PC-3 (cell line): ENCODE measurements at regions not wholly inside any gene's neighbourhood (a gene's known extent, or its start where the extent isn't known, plus 50 kb on each side); places are given as distances from the start of the nearest gene placed in this dataset.
A peak's percentile ranks its signal among the peaks of the same experiment; 100 is the strongest.

Source experiments
- ATAC-seq: fragments of 200-7000 bp; cut with Tn5 transposase; 2 replicates; pipeline ENCODE4 v1.9.1; 2020; ENCODE audit warnings: mild to moderate bottlenecking, moderate library complexity
- BruUV-seq: library from RNA; stranded (reverse); fragments of 400-500 nt; replicated peaks from 2 replicates; lab custom pipeline; 2021; lab: Mats Ljungman, UMichigan
- CTCF ChIA-PET: fragments of 300-600 bp; sonication (Branson Sonifier 250); formaldehyde crosslinking; loops from one replicate; lab custom pipeline; 2022; ENCODE audit warnings: antibody characterized with exemption; lab: Charles Lee
- POLR2A ChIA-PET: fragments of 300-600 bp; sonication (Branson Sonifier 250); formaldehyde crosslinking; loops from one replicate; lab custom pipeline; 2022; ENCODE audit warnings: antibody characterized with exemption; ENCODE audit not compliant: unreplicated experiment; lab: Charles Lee
- DNase-seq: peaks from one replicate; pipeline ENCODE4 v3.0.0-alpha.2; 2015
- H2AFZ ChIP-seq: fragments of 300-600 bp; sonication (generic); 2 replicates; pipeline ENCODE4 v1.6.0; 2016; ENCODE audit warnings: antibody characterized with exemption, low read length
- H3F3A ChIP-seq: fragments of 300-600 bp; sonication (generic); one replicate; pipeline ENCODE4 v1.6.0; 2017; ENCODE audit warnings: antibody characterized with exemption, low read length, control low read depth, mild to moderate bottlenecking; ENCODE audit not compliant: unreplicated experiment
- H3K27ac ChIP-seq: fragments of 300-600 bp; sonication (generic); 2 replicates; pipeline ENCODE4 v1.5.1; 2016; ENCODE audit warnings: mild to moderate bottlenecking, low read length
- H3K27me3 ChIP-seq: fragments of 300-600 bp; sonication (generic); 2 replicates; pipeline ENCODE4 v1.6.1; 2016; ENCODE audit warnings: low read length, mixed read lengths
- H3K36me3 ChIP-seq: fragments of 300-600 bp; sonication (generic); 2 replicates; pipeline ENCODE4 v1.6.1; 2016; ENCODE audit warnings: low read depth, mixed run types, low read length, mixed read lengths
- H3K4me1 ChIP-seq: fragments of 300-600 bp; sonication (generic); 2 replicates; pipeline ENCODE4 v1.5.1; 2016; ENCODE audit warnings: low read length; ENCODE audit not compliant: insufficient read depth
- H3K4me2 ChIP-seq: fragments of 300-600 bp; sonication (generic); 2 replicates; pipeline ENCODE4 v1.6.0; 2016; ENCODE audit warnings: low read length
- H3K4me3 ChIP-seq: fragments of 300-600 bp; sonication (generic); 2 replicates; pipeline ENCODE4 v1.5.1; 2016; ENCODE audit warnings: mild to moderate bottlenecking, low read length, mixed read lengths
- H3K79me2 ChIP-seq: fragments of 300-600 bp; sonication (generic); 2 replicates; pipeline ENCODE4 v1.6.1; 2017; ENCODE audit warnings: low read length, mixed read lengths
- H3K9ac ChIP-seq: fragments of 300-600 bp; sonication (generic); 2 replicates; pipeline ENCODE4 v1.6.0; 2016; ENCODE audit warnings: mild to moderate bottlenecking, low read length
- H3K9me2 ChIP-seq: fragments of 300-600 bp; sonication (generic); replicated peaks from 2 replicates; pipeline ENCODE4 v1.6.1; 2016; ENCODE audit warnings: mixed run types, low read length, mixed read lengths
- H3K9me3 ChIP-seq: fragments of 300-600 bp; sonication (generic); 2 replicates; pipeline ENCODE4 v1.6.1; 2016; ENCODE audit warnings: low read length, mixed read lengths
- H4K20me1 ChIP-seq: fragments of 300-600 bp; sonication (generic); 2 replicates; pipeline ENCODE4 v1.6.1; 2016; ENCODE audit warnings: low read length, mixed read lengths
- EZH2 ChIP-seq: fragments of 300-600 bp; sonication (generic); IDR thresholded peaks from one replicate; pipeline ENCODE4 v1.6.1; 2017; ENCODE audit warnings: antibody characterized with exemption, mild to moderate bottlenecking, low read length; ENCODE audit not compliant: unreplicated experiment
- EZH2phosphoT487 ChIP-seq: fragments of 300-600 bp; sonication (generic); IDR thresholded peaks from 2 replicates; pipeline ENCODE4 v1.6.1; 2018; ENCODE audit warnings: mild to moderate bottlenecking, antibody characterized with exemption, low read length, borderline replicate concordance
- intact Hi-C: fragments of 100-400 bp; cut with micrococcal nuclease; formaldehyde crosslinking; loops from 2 replicates; pipeline ENCODE4 v1.9.0; 2023
- TF ChIP-seq, protein P1 (sequence below): fragments of 300-600 bp; sonication (generic); conservative IDR thresholded peaks from 2 replicates; pipeline ENCODE4 v1.5.1; 2017; ENCODE audit warnings: antibody characterized with exemption, low read depth, mild to moderate bottlenecking, low read length

DNA sequence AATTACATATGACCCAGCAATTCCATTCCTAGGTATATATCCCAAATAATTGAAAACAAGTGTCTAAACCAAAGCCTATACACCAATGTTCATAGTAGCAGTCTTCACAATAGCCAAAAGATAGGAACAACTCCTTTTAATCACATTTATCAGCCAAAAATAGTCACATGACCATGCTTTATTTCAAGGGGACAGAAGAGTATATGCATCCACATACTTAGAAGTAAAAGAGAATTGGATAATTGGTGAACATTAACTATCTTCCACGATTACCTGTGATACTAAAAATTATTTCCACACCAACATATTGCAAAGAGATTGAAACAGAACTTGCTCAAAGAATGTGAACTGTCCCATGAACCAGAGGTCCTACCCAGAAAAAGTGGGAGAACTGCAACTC lies 51.8 kb upstream of the FOXE1 start:
- intact Hi-C loops: loop anchor here (5.0 kb wide), 1 partner anchor 89 kb away; no protein-coding TSS in a partner anchor
- Histone ChIP-seq H2AFZ (no peak overlapping the region), H3K4me3 (no peak overlapping the region), H3K36me3 (no peaks in the 10 kb centered on the region), H3K9me3 (no peaks in the 10 kb centered on the region), H3K27ac (no peak overlapping the region), H3K79me2 (no peaks in the 10 kb centered on the region), H3K9me2 (no peaks in the 10 kb centered on the region), H3K9ac (no peak overlapping the region), H4K20me1 (no peaks in the 10 kb centered on the region), H3K4me1 (peaks cover 20% of the 10 kb centered on the region), H3F3A (no peaks in the 10 kb centered on the region), H3K4me2 (no peak overlapping the region), H3K27me3 (no peaks in the 10 kb centered on the region)
- DNase-seq (no peak), ATAC-seq (no peak)
- no peak for TF ChIP-seq EZH2
- TF ChIP-seq EZH2phosphoT487: no peak
- TF ChIP-seq, protein P1, sequence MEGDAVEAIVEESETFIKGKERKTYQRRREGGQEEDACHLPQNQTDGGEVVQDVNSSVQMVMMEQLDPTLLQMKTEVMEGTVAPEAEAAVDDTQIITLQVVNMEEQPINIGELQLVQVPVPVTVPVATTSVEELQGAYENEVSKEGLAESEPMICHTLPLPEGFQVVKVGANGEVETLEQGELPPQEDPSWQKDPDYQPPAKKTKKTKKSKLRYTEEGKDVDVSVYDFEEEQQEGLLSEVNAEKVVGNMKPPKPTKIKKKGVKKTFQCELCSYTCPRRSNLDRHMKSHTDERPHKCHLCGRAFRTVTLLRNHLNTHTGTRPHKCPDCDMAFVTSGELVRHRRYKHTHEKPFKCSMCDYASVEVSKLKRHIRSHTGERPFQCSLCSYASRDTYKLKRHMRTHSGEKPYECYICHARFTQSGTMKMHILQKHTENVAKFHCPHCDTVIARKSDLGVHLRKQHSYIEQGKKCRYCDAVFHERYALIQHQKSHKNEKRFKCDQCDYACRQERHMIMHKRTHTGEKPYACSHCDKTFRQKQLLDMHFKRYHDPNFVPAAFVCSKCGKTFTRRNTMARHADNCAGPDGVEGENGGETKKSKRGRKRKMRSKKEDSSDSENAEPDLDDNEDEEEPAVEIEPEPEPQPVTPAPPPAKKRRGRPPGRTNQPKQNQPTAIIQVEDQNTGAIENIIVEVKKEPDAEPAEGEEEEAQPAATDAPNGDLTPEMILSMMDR: no peak
- no TSS peak for BruUV-seq
- CTCF ChIA-PET: no interaction called here
- POLR2A ChIA-PET: no interaction called here

DNA sequence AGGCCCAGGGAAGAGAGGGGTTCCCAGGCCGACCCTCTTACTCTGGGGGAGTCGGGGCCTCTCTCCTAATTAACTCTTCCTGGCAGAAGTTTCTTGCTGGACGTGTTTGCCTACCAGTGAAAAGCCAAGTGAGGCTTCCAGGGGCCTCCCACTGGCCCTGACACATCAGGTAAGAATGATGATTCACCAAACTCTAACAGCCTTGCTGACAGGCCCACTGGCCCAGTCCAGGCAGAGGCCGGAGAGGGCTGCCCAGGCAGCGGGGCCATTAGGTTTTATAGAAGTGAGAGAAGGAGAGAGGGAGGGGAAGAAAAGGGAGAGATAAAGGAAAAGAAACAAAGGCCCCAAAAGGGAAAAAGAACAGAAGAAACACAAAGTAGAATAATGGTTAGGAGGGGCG lies 50.8 kb upstream of the FOXE1 start:
- peak overlapping the region; percentile 69 for H3K4me2 ChIP-seq
- no peaks in the 10 kb centered on the region for H3K9me2 ChIP-seq
- BruUV-seq: no TSS peak
- H3K4me1 ChIP-seq: peaks cover 20% of the 10 kb centered on the region
- H3K9me3 ChIP-seq: no peaks in the 10 kb centered on the region
- no peaks in the 10 kb centered on the region for H4K20me1 ChIP-seq
- no peaks in the 10 kb centered on the region for H3F3A ChIP-seq
- peak; percentile 83 for ATAC-seq
- 0 out of 2 replicates have a peak overlapping the region, but pooled peaks have one; percentile 9 for H2AFZ ChIP-seq
- ChIA-PET CTCF (no interaction called here), POLR2A (no interaction called here)
- TF ChIP-seq EZH2: no peak
- intact Hi-C loops: loop anchor here (5.0 kb wide), 1 partner anchor 90 kb away; no protein-coding TSS in a partner anchor
- H3K27me3 ChIP-seq: no peaks in the 10 kb centered on the region
- peak; percentile 88 for DNase-seq
- H3K9ac ChIP-seq: no peak overlapping the region
- H3K36me3 ChIP-seq: no peaks in the 10 kb centered on the region
- peak overlapping the region; percentile 47 for H3K27ac ChIP-seq
- H3K79me2 ChIP-seq: no peaks in the 10 kb centered on the region
- H3K4me3 ChIP-seq: no peak overlapping the region

DNA sequence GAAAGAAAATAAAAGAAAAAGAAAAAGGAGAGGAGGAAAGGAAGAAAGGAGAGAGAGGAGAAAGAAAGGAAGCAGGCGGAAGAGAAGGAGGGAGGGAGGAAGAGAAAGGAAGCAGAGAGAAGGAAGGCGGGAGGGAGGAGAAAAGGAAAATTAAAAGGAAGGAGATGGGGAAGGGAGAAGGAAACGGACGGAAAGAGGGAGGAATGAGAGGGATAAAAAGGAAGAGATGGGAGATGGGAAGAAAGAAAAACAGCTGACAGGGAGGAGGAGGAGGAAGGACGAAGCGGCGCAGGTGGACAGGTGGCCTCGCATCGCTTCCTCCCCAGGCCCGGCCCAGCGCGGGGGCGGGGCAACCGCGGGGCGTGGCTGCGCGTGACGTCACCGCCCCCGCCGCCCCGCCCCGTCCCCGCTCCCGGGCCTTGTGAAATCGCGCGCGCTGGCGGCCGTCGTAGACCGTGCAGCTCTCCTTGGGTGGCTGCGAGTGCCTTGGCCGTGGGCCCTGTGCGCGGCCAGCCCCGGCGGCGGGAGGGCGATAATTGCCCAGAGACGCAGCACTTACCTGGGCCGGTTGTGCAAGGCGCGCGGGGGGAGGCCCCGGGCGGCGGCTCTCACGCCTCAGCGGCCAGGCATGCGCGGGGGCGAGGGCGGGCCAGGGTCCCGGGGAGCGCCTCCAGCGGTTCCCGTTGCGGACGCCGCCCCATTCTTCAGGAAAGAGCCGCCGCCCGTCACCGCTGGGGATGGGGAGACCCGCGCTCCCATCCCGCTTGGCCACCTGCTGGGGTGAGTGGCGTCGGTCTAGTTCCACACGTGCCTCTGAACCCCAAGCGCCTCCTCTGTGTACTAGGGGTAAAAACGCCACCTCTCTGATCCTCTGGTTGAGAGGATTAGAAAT lies 49.6 kb upstream of the FOXE1 start:
- Histone ChIP-seq H3K36me3 (no peaks in the 10 kb centered on the region), H3K4me3 (peak overlapping the region; percentile 70), H3K9me2 (no peaks in the 10 kb centered on the region), H3K9ac (peak overlapping the region; percentile 67), H3F3A (no peaks in the 10 kb centered on the region), H3K27ac (peak overlapping the region; percentile 47), H2AFZ (peak overlapping the region; percentile 94), H3K79me2 (no peaks in the 10 kb centered on the region), H3K27me3 (no peaks in the 10 kb centered on the region), H3K4me1 (peaks cover 20% of the 10 kb centered on the region), H3K9me3 (no peaks in the 10 kb centered on the region), H4K20me1 (no peaks in the 10 kb centered on the region), H3K4me2 (peak overlapping the region; percentile 87)
- TF ChIP-seq, protein P1: no peak
- TF ChIP-seq EZH2 (no peak), EZH2phosphoT487 (no peak)
- ATAC-seq (peak; percentile 76), DNase-seq (peak; percentile 76)
- CTCF ChIA-PET: interaction anchor here (0.8 kb wide), 1 partner anchor 53 kb away, joined by 4 read pairs; no protein-coding TSS in a partner anchor
- intact Hi-C loops: loop anchor here (5.0 kb wide), 1 partner anchor 91 kb away; no protein-coding TSS in a partner anchor
- POLR2A ChIA-PET: no interaction called here
- BruUV-seq: no TSS peak
